ENCODE measurements at regions not wholly inside any gene's neighbourhood (a gene's known extent, or its start where the extent isn't known, plus 50 kb on each side); places are given as distances from the start of the nearest gene placed in this dataset.

GRCh38 chr5:38018016-38018415, 178.2 kb upstream of the GDNF start:
- DNase-seq: no peak

- peak; percentile 33 for DNase-seq
Observed at GRCh38 chr5:38013107-38013506, 173.3 kb upstream of the GDNF start.

GRCh38 chr5:38011668-38012188, 171.9 kb upstream of the GDNF start:
- peak; percentile 89 for DNase-seq

- DNase-seq: peak; percentile 68
Observed at GRCh38 chr5:38009749-38010358, 170.0 kb upstream of the GDNF start.

- peak; percentile 96 for DNase-seq
Observed at GRCh38 chr5:38008198-38008597, 168.4 kb upstream of the GDNF start.

GRCh38 chr5:37999593-37999992, 159.8 kb upstream of the GDNF start:
- DNase-seq: no peak

GRCh38 chr5:37996918-37997317, 157.1 kb upstream of the GDNF start:
- DNase-seq: no peak

GRCh38 chr5:37994729-37995128, 154.9 kb upstream of the GDNF start:
- no peak for DNase-seq

- no peak for DNase-seq
Observed at GRCh38 chr5:37991301-37992299, 151.8 kb upstream of the GDNF start.

GRCh38 chr5:37989884-37990283, 150.0 kb upstream of the GDNF start:
- no peak for DNase-seq

GRCh38 chr5:37988454-37989046, 148.7 kb upstream of the GDNF start:
- peak; percentile 46 for DNase-seq

GRCh38 chr5:37984300-37984699, 144.5 kb upstream of the GDNF start:
- no peak for DNase-seq

- DNase-seq: no peak
Observed at GRCh38 chr5:37983463-37983862, 143.6 kb upstream of the GDNF start.

GRCh38 chr5:37979559-37979958, 139.7 kb upstream of the GDNF start:
- DNase-seq: no peak

- DNase-seq: no peak
Observed at GRCh38 chr5:37975531-37975930, 135.7 kb upstream of the GDNF start.

GRCh38 chr5:37971483-37972024, 131.7 kb upstream of the GDNF start:
- DNase-seq: no peak

- no peak for DNase-seq
Observed at GRCh38 chr5:37966871-37967270, 127.0 kb upstream of the GDNF start.

- no peak for DNase-seq
Observed at GRCh38 chr5:37966291-37966690, 126.5 kb upstream of the GDNF start.

GRCh38 chr5:37962389-37962788, 122.5 kb upstream of the GDNF start:
- DNase-seq: no peak

GRCh38 chr5:37957218-37957617, 117.4 kb upstream of the GDNF start:
- DNase-seq: no peak

GRCh38 chr5:37955748-37956147, 115.9 kb upstream of the GDNF start:
- no peak for DNase-seq

- no peak for DNase-seq
Observed at GRCh38 chr5:37954561-37954960, 114.7 kb upstream of the GDNF start.
